HG03565 (cell line): ENCODE measurements at regions not wholly inside any gene's neighbourhood (a gene's known extent, or its start where the extent isn't known, plus 50 kb on each side); places are given as distances from the start of the nearest gene placed in this dataset.
A peak's percentile ranks its signal among the peaks of the same experiment; 100 is the strongest.
"Not testable (repeated sequence)": the region's sequence is repeated elsewhere in the genome, so short reads cannot be mapped to it uniquely, and the experiment has no call there.

Experiments
- ATAC-seq: cut with Tn5 transposase; IDR thresholded peaks from one replicate; pipeline ENCODE4 v1.9.1; 2021; ENCODE audit warnings: mild to moderate bottlenecking, moderate library complexity; ENCODE audit not compliant: unreplicated experiment

- ATAC-seq: no peak
Observed at GRCh38 chr7:86592185-86592584, 51.5 kb upstream of the GRM3 start.

- ATAC-seq: no peak
Observed at GRCh38 chr7:86574006-86574405, 69.7 kb upstream of the GRM3 start.

- no peak for ATAC-seq
Observed at GRCh38 chr7:86558680-86559501, 84.8 kb upstream of the GRM3 start.

GRCh38 chr7:86534641-86535040 is 109.1 kb upstream of the GRM3 start:
- no peak for ATAC-seq

- ATAC-seq: no peak
Observed at GRCh38 chr7:86504229-86504628, 139.5 kb upstream of the GRM3 start.

GRCh38 chr7:86499986-86500385 is 143.7 kb upstream of the GRM3 start:
- ATAC-seq: no peak

- ATAC-seq: peak; percentile 78
Observed at GRCh38 chr7:86485827-86486226, 157.9 kb upstream of the GRM3 start.

- ATAC-seq: no peak
Observed at GRCh38 chr7:86479144-86479543, 164.6 kb upstream of the GRM3 start.

- ATAC-seq: no peak
Observed at GRCh38 chr7:86477343-86477935, 166.3 kb upstream of the GRM3 start.

GRCh38 chr7:86470763-86471162 is 172.9 kb upstream of the GRM3 start:
- no peak for ATAC-seq

- ATAC-seq: peak; percentile 97
Observed at GRCh38 chr7:86469680-86470295, 173.9 kb upstream of the GRM3 start.

GRCh38 chr7:86454753-86455152 is 189.0 kb upstream of the GRM3 start:
- no peak for ATAC-seq

GRCh38 chr7:86453454-86453853 is 190.3 kb upstream of the GRM3 start:
- no peak for ATAC-seq

GRCh38 chr7:86448856-86449255 is 194.9 kb upstream of the GRM3 start:
- no peak for ATAC-seq

GRCh38 chr7:86445285-86445684 is 198.4 kb upstream of the GRM3 start:
- ATAC-seq: no peak

GRCh38 chr7:86444245-86444644 is 199.5 kb upstream of the GRM3 start:
- no peak for ATAC-seq

- ATAC-seq: not testable (repeated sequence)
Observed at GRCh38 chr7:86440420-86440819, 203.3 kb upstream of the GRM3 start.

GRCh38 chr7:86437951-86438450 is 205.7 kb upstream of the GRM3 start:
- ATAC-seq: no peak

- ATAC-seq: no peak
Observed at GRCh38 chr7:86431761-86432160, 211.9 kb upstream of the GRM3 start.

- no peak for ATAC-seq
Observed at GRCh38 chr7:86411814-86412213, 231.9 kb upstream of the GRM3 start.

GRCh38 chr7:86407291-86407690 is 236.4 kb upstream of the GRM3 start:
- no peak for ATAC-seq

- no peak for ATAC-seq
Observed at GRCh38 chr7:86391813-86392212, 251.9 kb upstream of the GRM3 start.
